GM12878 (cell line): ENCODE measurements at regions not wholly inside any gene's neighbourhood (a gene's known extent, or its start where the extent isn't known, plus 50 kb on each side); places are given as distances from the start of the nearest gene placed in this dataset.

Experiments
- ATAC-seq: fragments of 200-7000 bp; cut with Tn5 transposase; 3 replicates; pipeline ENCODE4 v1.9.1; 2020; ENCODE audit warnings: mild to moderate bottlenecking, moderate library complexity
- BruUV-seq: library from RNA; stranded (reverse); fragments of 400-500 nt; replicated peaks from 2 replicates; lab custom pipeline; 2021; lab: Mats Ljungman, UMichigan
- CTCF ChIA-PET: fragments of 300-600 bp; sonication (Branson Sonifier 250); formaldehyde crosslinking; extraction: SDS; loops from one replicate; lab custom pipeline; 2021; ENCODE audit warnings: inconsistent platforms; lab: Yijun Ruan, JAX
- POLR2A ChIA-PET: fragments of 350-600 bp; formaldehyde crosslinking; extraction: SDS; loops from one replicate; lab custom pipeline; 2021; ENCODE audit warnings: inconsistent platforms; lab: Charles Lee
- RAD21 ChIA-PET: fragments of 300-600 bp; sonication (Branson Sonifier 250); formaldehyde crosslinking; loops from one replicate; lab custom pipeline; 2023; ENCODE audit warnings: antibody characterized with exemption; ENCODE audit not compliant: unreplicated experiment; lab: Charles Lee
- SMC1A ChIA-PET: fragments of 300-600 bp; sonication (Branson Sonifier 250); formaldehyde crosslinking; loops from one replicate; lab custom pipeline; 2023; ENCODE audit not compliant: unreplicated experiment, uncharacterized antibody; lab: Charles Lee
- DNase-seq: peaks from one replicate; pipeline ENCODE4 v3.0.0-alpha.2; 2011; ENCODE audit warnings: low read depth, low spot score
- FAIRE-seq: peaks from 3 replicates; lab custom pipeline; 2011; peaks lifted over from hg19 to GRCh38; lab: Jason Lieb, UNC
- H2AFZ ChIP-seq: 2 replicates; pipeline ENCODE4 v1.6.0; 2011; ENCODE audit warnings: low read depth, low read length, control low read depth; ENCODE audit not compliant: control insufficient read depth
- H3K27ac ChIP-seq: 2 replicates; pipeline ENCODE4 v1.5.1; 2011; ENCODE audit warnings: control low read depth; ENCODE audit not compliant: control insufficient read depth, insufficient read depth
- H3K27me3 ChIP-seq, 2 experiments: replicated peaks in 1 of 2; 2 replicates each; pipeline versions ENCODE4 v1.6.0 to v1.6.1; 2011; ENCODE audit warnings: low read length in 1 of 2; ENCODE audit not compliant: control insufficient read depth in 2 of 2, insufficient read depth in 2 of 2
- H3K36me3 ChIP-seq, 2 experiments: 2 replicates each; pipeline ENCODE4 v1.5.1; 2011; ENCODE audit warnings: low read length in 1 of 2; ENCODE audit not compliant: control insufficient read depth in 2 of 2, insufficient read depth in 2 of 2
- H3K4me1 ChIP-seq: 2 replicates; pipeline ENCODE4 v1.6.1; 2011; ENCODE audit warnings: mild to moderate bottlenecking, low read length, moderate library complexity, mixed read lengths; ENCODE audit not compliant: control insufficient read depth, insufficient read depth
- H3K4me2 ChIP-seq: 2 replicates; pipeline ENCODE4 v1.6.0; 2011; ENCODE audit warnings: control low read depth; ENCODE audit not compliant: control insufficient read depth, insufficient read depth
- H3K4me3 ChIP-seq: fragments of 200-600 bp; sonication (generic); 2 replicates; pipeline ENCODE4 v1.5.1; 2016
- H3K79me2 ChIP-seq: 2 replicates; pipeline ENCODE4 v1.6.0; 2011; ENCODE audit warnings: low read length; ENCODE audit not compliant: control insufficient read depth, insufficient read depth
- H3K9ac ChIP-seq: 2 replicates; pipeline ENCODE4 v1.8.0; 2011; ENCODE audit warnings: low read length, control low read depth, mixed read lengths; ENCODE audit not compliant: control insufficient read depth, insufficient read depth
- H3K9me3 ChIP-seq: replicated peaks from 3 replicates; pipeline ENCODE4 v1.5.1; 2011; ENCODE audit warnings: mild to moderate bottlenecking, low read length; ENCODE audit not compliant: control insufficient read depth, insufficient read depth
- H4K20me1 ChIP-seq: 2 replicates; pipeline ENCODE4 v1.6.0; 2011; ENCODE audit not compliant: control insufficient read depth, insufficient read depth
- HCFC1 ChIP-seq: fragments of 150-350 bp; IDR thresholded peaks from 2 replicates; pipeline ENCODE4 v1.6.1; 2014; ENCODE audit warnings: low read length
- NBN ChIP-seq: fragments of 450-650 bp; IDR thresholded peaks from 2 replicates; pipeline ENCODE4 v1.6.1; 2016
- RB1 ChIP-seq: fragments of 450-650 bp; formaldehyde crosslinking; IDR thresholded peaks from 2 replicates; pipeline ENCODE4 v1.6.1; 2017; ENCODE audit warnings: mild to moderate bottlenecking, borderline replicate concordance
- ZZZ3 ChIP-seq: IDR thresholded peaks from 2 replicates; pipeline ENCODE4 v1.6.1; 2011; ENCODE audit warnings: low read depth; ENCODE audit not compliant: control insufficient read depth, insufficient read length
- WGBS: methylation state at CpG from one replicate; pipeline ENCODE4 v1.1.6; 2016; ENCODE audit warnings: low lambda C conversion rate; ENCODE audit not compliant: insufficient replicate concordance, insufficient coverage; ENCODE audit errors: missing lambda C conversion rate; 5-methylcytosine and 5-hydroxymethylcytosine counted together
- in situ Hi-C: fragments of 300-500 bp; cut with MboI; formaldehyde crosslinking; loops from 9 replicates; pipeline ENCODE4 v1.14.3; 2018; ENCODE audit warnings: mixed read lengths
- intact Hi-C: fragments of 100-400 bp; cut with micrococcal nuclease; formaldehyde crosslinking; loops from one replicate; pipeline ENCODE4 v1.14.2; 2022; ENCODE audit not compliant: unreplicated experiment
- TF ChIP-seq, protein P1 (sequence below), 3 experiments: IDR thresholded peaks in 2 of 3; conservative IDR thresholded peaks in 1 of 3; 2 replicates each; pipeline ENCODE4 v1.5.1; 2011; ENCODE audit warnings: low read depth in 3 of 3, low read length in 3 of 3, mild to moderate bottlenecking in 3 of 3, control low read depth in 2 of 3, moderate library complexity in 2 of 3, inconsistent platforms in 1 of 3, mixed read lengths in 1 of 3; ENCODE audit not compliant: control insufficient read depth in 2 of 3, insufficient read depth in 1 of 3; ENCODE audit errors: extremely low read depth in 1 of 3
- TF ChIP-seq, protein P2 (sequence below): IDR thresholded peaks from 2 replicates; pipeline ENCODE4 v1.6.1; 2011; ENCODE audit warnings: low read depth, mild to moderate bottlenecking, low read length, moderate library complexity, borderline replicate concordance; ENCODE audit errors: extremely low read depth
- TF ChIP-seq, protein P3 (sequence below): IDR thresholded peaks from 2 replicates; pipeline ENCODE4 v1.6.1; 2012; ENCODE audit warnings: improper control_type of control experiment, low read depth, low read length; ENCODE audit not compliant: insufficient replicate concordance

DNA sequence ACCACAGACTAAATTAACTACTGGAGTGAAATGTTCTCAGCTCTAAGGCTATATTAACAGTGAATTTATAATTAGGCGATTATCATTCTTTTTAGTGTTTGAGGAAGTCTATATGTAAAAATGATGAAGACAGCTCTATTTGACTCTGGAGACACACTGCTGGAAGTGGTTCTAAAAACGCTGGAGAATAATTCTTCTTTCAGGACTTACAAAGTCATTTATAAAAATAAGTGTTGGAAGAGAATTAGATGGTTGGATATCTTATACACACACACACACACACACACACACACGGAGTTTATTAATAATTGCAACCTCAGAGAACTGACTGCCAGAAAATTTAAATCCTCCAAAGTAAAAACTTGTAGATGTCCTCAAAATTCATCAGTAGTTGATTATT is 1171.3 kb downstream of the EFNB2 start:
- no peaks in the 10 kb centered on the region for H3K79me2 ChIP-seq
- no peak overlapping the region for H3K4me3 ChIP-seq
- 23% methylated on average over 3 of the region's 3 CpGs for WGBS
- in situ Hi-C loops (no loop called here), intact Hi-C loops (no loop called here)
- ChIA-PET SMC1A (no interaction called here), RAD21 (no interaction called here), POLR2A (no interaction called here), CTCF (no interaction called here)
- no peak for ATAC-seq
- no peaks in the 10 kb centered on the region for H3K9me3 ChIP-seq
- no peak overlapping the region for H3K9ac ChIP-seq
- TF ChIP-seq ZZZ3 (no peak), HCFC1 (no peak), RB1 (no peak), NBN (no peak)
- TF ChIP-seq, protein P1, sequence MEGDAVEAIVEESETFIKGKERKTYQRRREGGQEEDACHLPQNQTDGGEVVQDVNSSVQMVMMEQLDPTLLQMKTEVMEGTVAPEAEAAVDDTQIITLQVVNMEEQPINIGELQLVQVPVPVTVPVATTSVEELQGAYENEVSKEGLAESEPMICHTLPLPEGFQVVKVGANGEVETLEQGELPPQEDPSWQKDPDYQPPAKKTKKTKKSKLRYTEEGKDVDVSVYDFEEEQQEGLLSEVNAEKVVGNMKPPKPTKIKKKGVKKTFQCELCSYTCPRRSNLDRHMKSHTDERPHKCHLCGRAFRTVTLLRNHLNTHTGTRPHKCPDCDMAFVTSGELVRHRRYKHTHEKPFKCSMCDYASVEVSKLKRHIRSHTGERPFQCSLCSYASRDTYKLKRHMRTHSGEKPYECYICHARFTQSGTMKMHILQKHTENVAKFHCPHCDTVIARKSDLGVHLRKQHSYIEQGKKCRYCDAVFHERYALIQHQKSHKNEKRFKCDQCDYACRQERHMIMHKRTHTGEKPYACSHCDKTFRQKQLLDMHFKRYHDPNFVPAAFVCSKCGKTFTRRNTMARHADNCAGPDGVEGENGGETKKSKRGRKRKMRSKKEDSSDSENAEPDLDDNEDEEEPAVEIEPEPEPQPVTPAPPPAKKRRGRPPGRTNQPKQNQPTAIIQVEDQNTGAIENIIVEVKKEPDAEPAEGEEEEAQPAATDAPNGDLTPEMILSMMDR (IDR thresholded peaks at IDR 0.05 in 2 of 3, conservative IDR thresholded peaks at IDR 0.05 in 1 of 3; ENCODE audit: control insufficient read depth in 2 of 3, extremely low read depth in 1 of 3, insufficient read depth in 1 of 3, low read depth in 3 of 3, low read length in 3 of 3): no peak
- TF ChIP-seq, protein P2, sequence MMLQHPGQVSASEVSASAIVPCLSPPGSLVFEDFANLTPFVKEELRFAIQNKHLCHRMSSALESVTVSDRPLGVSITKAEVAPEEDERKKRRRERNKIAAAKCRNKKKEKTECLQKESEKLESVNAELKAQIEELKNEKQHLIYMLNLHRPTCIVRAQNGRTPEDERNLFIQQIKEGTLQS: no peak
- TF ChIP-seq, protein P3, sequence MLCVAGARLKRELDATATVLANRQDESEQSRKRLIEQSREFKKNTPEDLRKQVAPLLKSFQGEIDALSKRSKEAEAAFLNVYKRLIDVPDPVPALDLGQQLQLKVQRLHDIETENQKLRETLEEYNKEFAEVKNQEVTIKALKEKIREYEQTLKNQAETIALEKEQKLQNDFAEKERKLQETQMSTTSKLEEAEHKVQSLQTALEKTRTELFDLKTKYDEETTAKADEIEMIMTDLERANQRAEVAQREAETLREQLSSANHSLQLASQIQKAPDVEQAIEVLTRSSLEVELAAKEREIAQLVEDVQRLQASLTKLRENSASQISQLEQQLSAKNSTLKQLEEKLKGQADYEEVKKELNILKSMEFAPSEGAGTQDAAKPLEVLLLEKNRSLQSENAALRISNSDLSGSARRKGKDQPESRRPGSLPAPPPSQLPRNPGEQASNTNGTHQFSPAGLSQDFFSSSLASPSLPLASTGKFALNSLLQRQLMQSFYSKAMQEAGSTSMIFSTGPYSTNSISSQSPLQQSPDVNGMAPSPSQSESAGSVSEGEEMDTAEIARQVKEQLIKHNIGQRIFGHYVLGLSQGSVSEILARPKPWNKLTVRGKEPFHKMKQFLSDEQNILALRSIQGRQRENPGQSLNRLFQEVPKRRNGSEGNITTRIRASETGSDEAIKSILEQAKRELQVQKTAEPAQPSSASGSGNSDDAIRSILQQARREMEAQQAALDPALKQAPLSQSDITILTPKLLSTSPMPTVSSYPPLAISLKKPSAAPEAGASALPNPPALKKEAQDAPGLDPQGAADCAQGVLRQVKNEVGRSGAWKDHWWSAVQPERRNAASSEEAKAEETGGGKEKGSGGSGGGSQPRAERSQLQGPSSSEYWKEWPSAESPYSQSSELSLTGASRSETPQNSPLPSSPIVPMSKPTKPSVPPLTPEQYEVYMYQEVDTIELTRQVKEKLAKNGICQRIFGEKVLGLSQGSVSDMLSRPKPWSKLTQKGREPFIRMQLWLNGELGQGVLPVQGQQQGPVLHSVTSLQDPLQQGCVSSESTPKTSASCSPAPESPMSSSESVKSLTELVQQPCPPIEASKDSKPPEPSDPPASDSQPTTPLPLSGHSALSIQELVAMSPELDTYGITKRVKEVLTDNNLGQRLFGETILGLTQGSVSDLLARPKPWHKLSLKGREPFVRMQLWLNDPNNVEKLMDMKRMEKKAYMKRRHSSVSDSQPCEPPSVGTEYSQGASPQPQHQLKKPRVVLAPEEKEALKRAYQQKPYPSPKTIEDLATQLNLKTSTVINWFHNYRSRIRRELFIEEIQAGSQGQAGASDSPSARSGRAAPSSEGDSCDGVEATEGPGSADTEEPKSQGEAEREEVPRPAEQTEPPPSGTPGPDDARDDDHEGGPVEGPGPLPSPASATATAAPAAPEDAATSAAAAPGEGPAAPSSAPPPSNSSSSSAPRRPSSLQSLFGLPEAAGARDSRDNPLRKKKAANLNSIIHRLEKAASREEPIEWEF: no peak
- H3K4me1 ChIP-seq: no peaks in the 10 kb centered on the region
- H2AFZ ChIP-seq: no peak overlapping the region
- H3K4me2 ChIP-seq: no peak overlapping the region
- no peaks in the 10 kb centered on the region for H4K20me1 ChIP-seq
- FAIRE-seq: no peak
- no peak for DNase-seq
- H3K27me3 ChIP-seq: no peaks in the 10 kb centered on the region
- no TSS peak for BruUV-seq
- no peak overlapping the region for H3K27ac ChIP-seq
- no peaks in the 10 kb centered on the region for H3K36me3 ChIP-seq
